Renal cortical epithelial cell (primary cell): ENCODE measurements at regions not wholly inside any gene's neighbourhood (a gene's known extent, or its start where the extent isn't known, plus 50 kb on each side); places are given as distances from the start of the nearest gene placed in this dataset.

ENCODE experiments used
- DNase-seq: peaks from one replicate; pipeline ENCODE4 v3.0.0-alpha.2; 2011; ENCODE audit warnings: low read depth

- no peak for DNase-seq
Measured at GRCh38 chr2:19435815-19436214, 77.4 kb upstream of the OSR1 start.

- DNase-seq = no peak
Measured at GRCh38 chr2:19434413-19434812, 76.0 kb upstream of the OSR1 start.

- no peak for DNase-seq
Measured at GRCh38 chr2:19426941-19427340, 68.5 kb upstream of the OSR1 start.

GRCh38 chr2:19426144-19426543 is 67.7 kb upstream of the OSR1 start:
- DNase-seq = no peak

GRCh38 chr2:19425419-19425818 is 67.0 kb upstream of the OSR1 start:
- no peak for DNase-seq

GRCh38 chr2:19419211-19419880 is 60.9 kb upstream of the OSR1 start:
- no peak for DNase-seq

GRCh38 chr2:19416784-19417684 is 58.6 kb upstream of the OSR1 start:
- no peak for DNase-seq

- DNase-seq = no peak
Measured at GRCh38 chr2:19416083-19416482, 57.7 kb upstream of the OSR1 start.

GRCh38 chr2:19409046-19409445 is 50.6 kb upstream of the OSR1 start:
- DNase-seq = no peak

GRCh38 chr2:19408592-19408991 is 50.2 kb upstream of the OSR1 start:
- no peak for DNase-seq
